ENCODE measurements at regions not wholly inside any gene's neighbourhood (a gene's known extent, or its start where the extent isn't known, plus 50 kb on each side); places are given as distances from the start of the nearest gene placed in this dataset.

DNA sequence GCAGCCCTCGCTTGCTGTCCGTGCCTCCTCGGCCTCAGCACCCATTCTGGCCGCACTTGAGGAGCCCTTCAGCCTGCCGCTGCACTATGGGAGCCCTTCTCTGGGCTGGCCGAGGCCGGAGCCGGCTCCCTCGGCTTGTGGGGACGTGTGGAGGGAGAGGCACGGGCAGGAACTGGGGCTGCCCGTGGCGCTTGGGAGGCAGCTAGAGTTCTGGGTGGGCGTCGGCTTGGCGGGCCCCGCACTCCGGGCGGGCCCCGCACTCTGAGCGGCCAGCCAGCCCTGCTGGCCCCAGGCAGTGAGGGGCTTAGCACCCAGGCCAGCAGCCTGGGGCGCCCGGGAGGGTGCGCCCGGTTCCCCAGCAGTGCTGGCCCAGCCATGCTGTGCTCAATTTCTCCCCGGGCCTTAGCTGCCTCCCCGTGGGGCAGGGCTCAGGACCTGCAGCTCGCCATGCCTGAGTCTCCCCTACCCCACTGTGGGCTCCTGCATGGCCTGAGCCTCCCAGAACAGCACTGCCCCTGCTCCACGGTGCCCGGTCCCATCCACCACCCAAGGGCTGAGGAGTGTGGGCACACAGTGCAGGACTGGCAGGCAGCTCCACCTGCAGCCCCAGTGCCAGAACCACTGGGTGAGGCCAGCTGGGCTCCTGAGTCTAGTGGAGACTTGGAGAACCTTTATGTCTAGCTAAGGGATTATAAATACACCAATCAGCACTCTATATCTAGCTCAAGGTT lies 240.0 kb upstream of the PRR20A start:
- DNase-seq (ENCODE audit: low read depth, low spot score), result no peak

DNA sequence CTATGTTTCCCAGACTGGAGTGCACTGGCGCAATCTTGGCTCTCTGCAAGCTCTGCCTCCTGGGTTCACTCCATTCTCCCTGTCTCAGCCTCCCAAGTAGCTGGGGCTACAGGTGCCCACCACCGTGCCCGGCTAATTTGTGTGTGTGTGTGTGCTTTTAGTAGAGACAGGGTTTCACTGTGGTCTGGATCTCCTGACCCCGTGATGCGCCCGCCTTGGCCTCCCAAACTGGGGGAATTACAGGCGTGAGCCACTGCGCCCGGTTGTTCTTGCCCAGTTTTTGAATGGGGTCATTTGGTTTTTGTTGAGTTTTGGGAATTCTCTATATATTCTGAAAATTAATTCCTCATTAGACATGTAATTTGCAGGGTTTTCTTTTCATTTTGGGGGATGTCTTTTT lies 238.4 kb upstream of the PRR20A start:
- Mint-ChIP-seq H3K36me3 (ENCODE audit: low read depth) (no peaks in the 10 kb centered on the region), H3K9me3 (no peaks in the 10 kb centered on the region), H3K27ac (ENCODE audit: unreplicated experiment) (no peak overlapping the region), H3K4me1 (no peaks in the 10 kb centered on the region), H3K4me3 (no peak overlapping the region), H3K27me3 (ENCODE audit: low read depth) (no peaks in the 10 kb centered on the region)
- no peak for DNase-seq (ENCODE audit: low read depth, low spot score)
- TF ChIP-seq, protein P1, sequence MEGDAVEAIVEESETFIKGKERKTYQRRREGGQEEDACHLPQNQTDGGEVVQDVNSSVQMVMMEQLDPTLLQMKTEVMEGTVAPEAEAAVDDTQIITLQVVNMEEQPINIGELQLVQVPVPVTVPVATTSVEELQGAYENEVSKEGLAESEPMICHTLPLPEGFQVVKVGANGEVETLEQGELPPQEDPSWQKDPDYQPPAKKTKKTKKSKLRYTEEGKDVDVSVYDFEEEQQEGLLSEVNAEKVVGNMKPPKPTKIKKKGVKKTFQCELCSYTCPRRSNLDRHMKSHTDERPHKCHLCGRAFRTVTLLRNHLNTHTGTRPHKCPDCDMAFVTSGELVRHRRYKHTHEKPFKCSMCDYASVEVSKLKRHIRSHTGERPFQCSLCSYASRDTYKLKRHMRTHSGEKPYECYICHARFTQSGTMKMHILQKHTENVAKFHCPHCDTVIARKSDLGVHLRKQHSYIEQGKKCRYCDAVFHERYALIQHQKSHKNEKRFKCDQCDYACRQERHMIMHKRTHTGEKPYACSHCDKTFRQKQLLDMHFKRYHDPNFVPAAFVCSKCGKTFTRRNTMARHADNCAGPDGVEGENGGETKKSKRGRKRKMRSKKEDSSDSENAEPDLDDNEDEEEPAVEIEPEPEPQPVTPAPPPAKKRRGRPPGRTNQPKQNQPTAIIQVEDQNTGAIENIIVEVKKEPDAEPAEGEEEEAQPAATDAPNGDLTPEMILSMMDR (conservative IDR thresholded peaks at IDR 0.05), result no peak

More for the DNA sequence above, 240.0 kb upstream of the PRR20A start:
- H3K27me3 Mint-ChIP-seq (ENCODE audit: low read depth), result no peaks in the 10 kb centered on the region
- H3K27ac Mint-ChIP-seq (ENCODE audit: unreplicated experiment), result no peak overlapping the region
- H3K9me3 Mint-ChIP-seq, result no peaks in the 10 kb centered on the region
- H3K4me1 Mint-ChIP-seq, result no peaks in the 10 kb centered on the region
- no peaks in the 10 kb centered on the region for H3K36me3 Mint-ChIP-seq (ENCODE audit: low read depth)
- no peak overlapping the region for H3K4me3 Mint-ChIP-seq
- TF ChIP-seq, protein P1 (conservative IDR thresholded peaks at IDR 0.05), result no peak

DNA sequence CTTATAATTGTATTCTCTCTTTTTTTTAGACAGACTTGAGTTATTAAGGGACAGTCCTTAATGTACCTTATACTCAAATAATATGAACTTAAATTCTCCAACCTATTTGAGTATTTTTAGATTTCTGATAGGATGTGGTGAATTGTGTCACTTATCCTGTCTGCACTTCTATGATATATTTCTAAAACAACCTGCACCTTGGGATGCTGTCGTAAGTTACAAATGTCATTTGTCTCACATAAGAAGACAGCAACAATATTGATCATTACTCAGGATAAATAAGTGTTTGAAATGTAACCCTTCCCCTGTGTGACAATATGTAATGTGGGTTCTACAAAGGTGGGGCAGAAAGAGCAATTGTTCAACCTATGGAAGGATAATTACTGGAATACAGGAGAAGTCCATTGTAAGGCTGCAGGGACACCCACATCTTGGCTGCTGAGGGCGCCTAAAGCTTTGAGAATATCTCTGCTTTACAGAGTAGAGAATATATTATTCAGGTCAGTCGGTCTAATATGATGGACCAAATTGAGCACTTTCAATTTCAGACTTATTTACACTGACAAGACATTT lies 236.9 kb upstream of the PRR20A start:
- no peaks in the 10 kb centered on the region for H3K4me1 Mint-ChIP-seq
- H3K9me3 Mint-ChIP-seq, result no peaks in the 10 kb centered on the region
- TF ChIP-seq, protein P1 (conservative IDR thresholded peaks at IDR 0.05), result no peak
- no peak overlapping the region for H3K4me3 Mint-ChIP-seq
- DNase-seq (ENCODE audit: low read depth, low spot score), result no peak
- H3K36me3 Mint-ChIP-seq (ENCODE audit: low read depth), result no peaks in the 10 kb centered on the region
- H3K27me3 Mint-ChIP-seq (ENCODE audit: low read depth), result no peaks in the 10 kb centered on the region
- no peak overlapping the region for H3K27ac Mint-ChIP-seq (ENCODE audit: unreplicated experiment)

DNA sequence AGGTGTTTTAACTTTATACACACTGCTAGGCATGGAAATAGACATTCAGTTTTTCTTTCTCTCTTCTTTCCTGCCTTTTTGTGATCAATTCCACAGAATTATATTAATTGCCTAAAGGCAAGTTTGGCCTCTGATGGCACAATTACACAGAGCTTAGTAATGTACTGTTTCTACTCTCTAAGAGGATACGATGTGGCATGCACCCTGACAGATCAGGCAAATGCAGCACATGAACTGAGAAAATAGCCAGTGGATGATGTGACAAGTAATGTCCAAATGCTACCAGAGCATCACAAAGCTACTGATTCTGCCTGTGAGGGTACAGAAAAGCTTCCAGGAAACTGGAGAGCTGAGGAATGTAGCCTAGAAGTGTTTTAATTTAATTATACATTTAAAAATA lies 233.8 kb upstream of the PRR20A start:
- no peaks in the 10 kb centered on the region for H3K27me3 Mint-ChIP-seq (ENCODE audit: low read depth)
- no peaks in the 10 kb centered on the region for H3K9me3 Mint-ChIP-seq
- TF ChIP-seq, protein P1 (conservative IDR thresholded peaks at IDR 0.05), result no peak
- no peaks in the 10 kb centered on the region for H3K4me1 Mint-ChIP-seq
- H3K27ac Mint-ChIP-seq (ENCODE audit: unreplicated experiment), result no peak overlapping the region
- DNase-seq (ENCODE audit: low read depth, low spot score), result no peak
- no peaks in the 10 kb centered on the region for H3K36me3 Mint-ChIP-seq (ENCODE audit: low read depth)
- H3K4me3 Mint-ChIP-seq, result no peak overlapping the region

DNA sequence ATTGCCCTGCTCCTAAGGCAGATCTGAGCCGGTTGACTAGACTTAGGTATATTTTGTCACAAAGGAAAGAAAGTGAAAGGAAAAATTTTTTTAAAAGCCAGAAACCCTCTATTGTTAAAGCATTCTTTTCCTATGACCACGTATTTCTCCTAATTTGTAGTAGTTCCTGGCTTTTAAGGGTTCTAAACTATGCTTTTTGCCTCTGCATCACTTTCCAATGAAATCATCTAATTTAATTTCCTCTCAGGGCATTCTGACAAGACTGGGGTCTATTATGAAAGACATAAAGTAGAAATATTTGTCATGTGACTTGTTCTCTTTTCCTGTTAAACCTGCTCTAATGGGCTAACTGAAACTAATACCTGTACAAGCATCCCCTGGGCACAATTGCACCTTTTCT lies 233.0 kb upstream of the PRR20A start:
- no peaks in the 10 kb centered on the region for H3K36me3 Mint-ChIP-seq (ENCODE audit: low read depth)
- no peaks in the 10 kb centered on the region for H3K9me3 Mint-ChIP-seq
- H3K4me3 Mint-ChIP-seq, result no peak overlapping the region
- TF ChIP-seq, protein P1 (conservative IDR thresholded peaks at IDR 0.05), result no peak
- DNase-seq (ENCODE audit: low read depth, low spot score), result no peak
- H3K27me3 Mint-ChIP-seq (ENCODE audit: low read depth), result no peaks in the 10 kb centered on the region
- no peak overlapping the region for H3K27ac Mint-ChIP-seq (ENCODE audit: unreplicated experiment)
- H3K4me1 Mint-ChIP-seq, result no peaks in the 10 kb centered on the region

Data from neural crest cell (in vitro differentiated cells).